ENCODE measurements at regions not wholly inside any gene's neighbourhood (a gene's known extent, or its start where the extent isn't known, plus 50 kb on each side); places are given as distances from the start of the nearest gene placed in this dataset.

DNA sequence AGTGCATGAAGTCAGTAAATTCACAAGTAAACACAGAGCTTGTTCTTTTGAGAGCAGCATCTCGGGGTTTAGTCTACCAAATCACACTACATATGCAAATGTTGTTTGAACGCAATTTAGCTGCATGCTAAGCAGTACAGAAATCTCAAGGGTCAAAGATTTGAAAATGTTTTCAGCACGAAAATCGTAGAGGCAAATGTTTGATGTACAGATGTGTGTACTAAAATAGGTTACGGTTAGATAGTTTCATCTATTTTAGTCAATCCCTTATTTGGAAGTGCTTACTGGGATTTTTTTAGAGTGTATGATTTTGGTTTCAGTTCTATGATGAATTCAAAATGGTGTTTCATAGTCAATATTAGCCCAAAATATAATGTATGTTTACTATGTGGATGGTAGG, 1928.2 kb upstream of the TENM3 start:
- H3K4me2 ChIP-seq (ENCODE audit: control insufficient read depth, insufficient read depth): 0 out of 2 replicates have a peak overlapping the region, but pooled peaks have one; percentile 4
- no peak overlapping the region for H3K27ac ChIP-seq (ENCODE audit: control insufficient read depth, insufficient read depth)
- no peaks in the 10 kb centered on the region for H4K20me1 ChIP-seq (ENCODE audit: control insufficient read depth, insufficient read depth)
- no peaks in the 10 kb centered on the region for H3K9me3 ChIP-seq (replicated peaks; ENCODE audit: control insufficient read depth, insufficient read depth, low read length)
- no peaks in the 10 kb centered on the region for H3K36me3 ChIP-seq (ENCODE audit: control insufficient read depth in 2 of 2, insufficient read depth in 2 of 2, low read length in 1 of 2)
- no peak overlapping the region for H3K9ac ChIP-seq (ENCODE audit: control insufficient read depth, insufficient read depth, low read length)
- TF ChIP-seq, protein P1, sequence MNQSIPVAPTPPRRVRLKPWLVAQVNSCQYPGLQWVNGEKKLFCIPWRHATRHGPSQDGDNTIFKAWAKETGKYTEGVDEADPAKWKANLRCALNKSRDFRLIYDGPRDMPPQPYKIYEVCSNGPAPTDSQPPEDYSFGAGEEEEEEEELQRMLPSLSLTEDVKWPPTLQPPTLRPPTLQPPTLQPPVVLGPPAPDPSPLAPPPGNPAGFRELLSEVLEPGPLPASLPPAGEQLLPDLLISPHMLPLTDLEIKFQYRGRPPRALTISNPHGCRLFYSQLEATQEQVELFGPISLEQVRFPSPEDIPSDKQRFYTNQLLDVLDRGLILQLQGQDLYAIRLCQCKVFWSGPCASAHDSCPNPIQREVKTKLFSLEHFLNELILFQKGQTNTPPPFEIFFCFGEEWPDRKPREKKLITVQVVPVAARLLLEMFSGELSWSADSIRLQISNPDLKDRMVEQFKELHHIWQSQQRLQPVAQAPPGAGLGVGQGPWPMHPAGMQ (IDR thresholded peaks at IDR 0.05; ENCODE audit: borderline replicate concordance): no peak
- TF ChIP-seq POU2F2 (IDR thresholded peaks at IDR 0.05; ENCODE audit: borderline replicate concordance, low read depth, low read length) (0 out of 3 replicates have a peak, but pooled peaks have one; percentile 55), MEF2A (IDR thresholded peaks at IDR 0.05; ENCODE audit: insufficient read depth, low read depth, low read length) (peak; percentile 81), MEF2B (IDR thresholded peaks at IDR 0.05; ENCODE audit: partially characterized antibody, poor library complexity, severe bottlenecking) (peak; percentile 47), RUNX3 (IDR thresholded peaks at IDR 0.05; ENCODE audit: low read length) (0 out of 2 replicates have a peak, but pooled peaks have one; percentile 7)
- H3K27me3 ChIP-seq (replicated peaks in 1 of 2; ENCODE audit: control insufficient read depth in 2 of 2, insufficient read depth in 2 of 2, low read length in 1 of 2): no peaks in the 10 kb centered on the region
- ChIA-PET RAD21 (ENCODE audit: unreplicated experiment) (no interaction called here), CTCF (no interaction called here), SMC1A (ENCODE audit: uncharacterized antibody, unreplicated experiment) (no interaction called here), POLR2A (no interaction called here)
- ATAC-seq: no peak; the same call in 2 of the 3 replicates
- no peaks in the 10 kb centered on the region for H3K4me1 ChIP-seq (ENCODE audit: control insufficient read depth, insufficient read depth, low read length)
- 2% methylated on average over 5 of the region's 5 CpGs for WGBS (ENCODE audit: insufficient coverage, insufficient replicate concordance, low lambda C conversion rate, missing lambda C conversion rate)
- in situ Hi-C loops (cut with MboI) (no loop called here), intact Hi-C loops (cut with micrococcal nuclease; ENCODE audit: unreplicated experiment) (no loop called here)
- H3K79me2 ChIP-seq (ENCODE audit: control insufficient read depth, insufficient read depth, low read length): no peaks in the 10 kb centered on the region
- DNase-seq (ENCODE audit: low read depth, low spot score): no peak
- peak overlapping the region; percentile 43 for H2AFZ ChIP-seq (ENCODE audit: control insufficient read depth, low read depth, low read length)
- H3K4me3 ChIP-seq: no peak overlapping the region
- peak; percentile 57 for FAIRE-seq
- BruUV-seq (replicated peaks): no TSS peak

- CTCF ChIA-PET: no interaction called here
- no peak for TF ChIP-seq MXI1 (IDR thresholded peaks at IDR 0.05; ENCODE audit: low read depth, low read length)
- no peak for TF ChIP-seq SREBF2 (IDR thresholded peaks at IDR 0.05; ENCODE audit: low read length)
- TF ChIP-seq IRF3 (IDR thresholded peaks at IDR 0.05): no peak
- TF ChIP-seq BRCA1 (IDR thresholded peaks at IDR 0.05; ENCODE audit: low read depth, low read length): no peak
- TF ChIP-seq ZBED1 (IDR thresholded peaks at IDR 0.05; ENCODE audit: borderline replicate concordance): no peak
- TF ChIP-seq MLLT1 (IDR thresholded peaks at IDR 0.05): no peak
- TF ChIP-seq STAT3 (IDR thresholded peaks at IDR 0.05; ENCODE audit: low read depth, low read length): no peak
- no peak for TF ChIP-seq RAD51 (IDR thresholded peaks at IDR 0.05)
- TF ChIP-seq NFXL1 (IDR thresholded peaks at IDR 0.05; ENCODE audit: borderline replicate concordance): no peak
- TF ChIP-seq FOS (IDR thresholded peaks at IDR 0.05; ENCODE audit: borderline replicate concordance, extremely low read depth, insufficient read length): no peak
- no peak for TF ChIP-seq IKZF1 (conservative IDR thresholded peaks at IDR 0.05)
- no peak for TF ChIP-seq NR2F1 (conservative IDR thresholded peaks at IDR 0.05)
These were observed 1912.7 kb upstream of the TENM3 start for GRCh38 chr4:180330521-180330920.

More at GRCh38 chr4:180330521-180330920, 1912.7 kb upstream of the TENM3 start:
- H4K20me1 ChIP-seq (ENCODE audit: control insufficient read depth, insufficient read depth): no peaks in the 10 kb centered on the region
- H3K4me1 ChIP-seq (ENCODE audit: control insufficient read depth, insufficient read depth, low read length): no peaks in the 10 kb centered on the region
- ChIA-PET POLR2A (no interaction called here), SMC1A (ENCODE audit: uncharacterized antibody, unreplicated experiment) (no interaction called here), RAD21 (ENCODE audit: unreplicated experiment) (no interaction called here)
- no peaks in the 10 kb centered on the region for H3K9me3 ChIP-seq (replicated peaks; ENCODE audit: control insufficient read depth, insufficient read depth, low read length)
- 0% methylated on average over 2 of the region's 2 CpGs for WGBS (ENCODE audit: insufficient coverage, insufficient replicate concordance, low lambda C conversion rate, missing lambda C conversion rate)
- ATAC-seq: no peak
- no peak overlapping the region for H3K4me3 ChIP-seq
- intact Hi-C loops (cut with micrococcal nuclease; ENCODE audit: unreplicated experiment) (no loop called here), in situ Hi-C loops (cut with MboI) (no loop called here)
- H3K4me2 ChIP-seq (ENCODE audit: control insufficient read depth, insufficient read depth): no peak overlapping the region
- BruUV-seq (replicated peaks): no TSS peak
- no peak overlapping the region for H2AFZ ChIP-seq (ENCODE audit: control insufficient read depth, low read depth, low read length)
- H3K36me3 ChIP-seq (ENCODE audit: control insufficient read depth in 2 of 2, insufficient read depth in 2 of 2, low read length in 1 of 2): no peaks in the 10 kb centered on the region
- no peaks in the 10 kb centered on the region for H3K27me3 ChIP-seq (replicated peaks in 1 of 2; ENCODE audit: control insufficient read depth in 2 of 2, insufficient read depth in 2 of 2, low read length in 1 of 2)
- no peak for FAIRE-seq
- no peak for DNase-seq (ENCODE audit: low read depth, low spot score)
- no peak overlapping the region for H3K9ac ChIP-seq (ENCODE audit: control insufficient read depth, insufficient read depth, low read length)
- no peak overlapping the region for H3K27ac ChIP-seq (ENCODE audit: control insufficient read depth, insufficient read depth)
- no peaks in the 10 kb centered on the region for H3K79me2 ChIP-seq (ENCODE audit: control insufficient read depth, insufficient read depth, low read length)

Data from GM12878 (cell line).